Peyer's patch (tissue), 4 donors: ENCODE measurements at regions not wholly inside any gene's neighbourhood (a gene's known extent, or its start where the extent isn't known, plus 50 kb on each side); places are given as distances from the start of the nearest gene placed in this dataset.

Experiments
- DNase-seq, 3 donors: peaks; one replicate each; pipeline ENCODE4 v3.0.0-alpha.2; 2017 to 2019
- H3K27ac ChIP-seq, 4 donors: fragments of 200-600 bp; sonication (generic); one replicate each; pipeline ENCODE4 v1.5.1; 2016 to 2019
- H3K27me3 ChIP-seq, 2 donors: fragments of 200-600 bp; sonication (generic); one replicate each; pipeline ENCODE4 v1.5.1; 2019
- H3K36me3 ChIP-seq, 3 donors: fragments of 200-600 bp; sonication (generic); one replicate each; pipeline ENCODE4 v1.5.1; 2016 to 2019
- H3K4me1 ChIP-seq, 4 donors: fragments of 200-600 bp; sonication (generic); one replicate each; pipeline ENCODE4 v1.5.1; 2016 to 2019
- H3K4me3 ChIP-seq, 4 donors: fragments of 200-600 bp; sonication (generic); 1 replicate in 3 of 4; 2 replicates in 1 of 4; pipeline ENCODE4 v1.5.1; 2016 to 2019; ENCODE audit warnings: mild to moderate bottlenecking in 1 of 4
- H3K9me3 ChIP-seq, 4 donors: fragments of 200-600 bp; sonication (generic); one replicate each; pipeline ENCODE4 v1.5.1; 2016 to 2019; ENCODE audit warnings: mild to moderate bottlenecking in 1 of 4
- CTCF ChIP-seq, 6 experiments: fragments of 450-650 bp in 4 of 6; fragments of 200-600 bp in 2 of 6; sonication (generic) in 1 of 6; IDR thresholded peaks; one replicate each; pipeline ENCODE4 v1.5.1; 2017 to 2019; ENCODE audit warnings: antibody characterized with exemption in 6 of 6, mild to moderate bottlenecking in 3 of 6, moderate library complexity in 1 of 6
- POLR2A ChIP-seq, 2 donors: fragments of 450-650 bp; IDR thresholded peaks; one replicate each; pipeline ENCODE4 v1.5.1; 2017; ENCODE audit warnings: antibody characterized with exemption in 2 of 2, mild to moderate bottlenecking in 2 of 2, moderate library complexity in 2 of 2

GRCh38 chr5:33180900-33181299 lies 259.9 kb upstream of the TARS1 start:
- Histone ChIP-seq H3K9me3 (no peaks in the 10 kb centered on the region), H3K27ac (no peak overlapping the region), H3K27me3 (no peaks in the 10 kb centered on the region), H3K4me3 (no peak overlapping the region), H3K36me3 (no peaks in the 10 kb centered on the region), H3K4me1 (no peaks in the 10 kb centered on the region)
- no peak for TF ChIP-seq POLR2A (IDR thresholded peaks at IDR 0.05)
- no peak for TF ChIP-seq CTCF (IDR thresholded peaks at IDR 0.05)
- DNase-seq = no peak

GRCh38 chr5:33182986-33183385 lies 257.8 kb upstream of the TARS1 start:
- no peaks in the 10 kb centered on the region for H3K36me3 ChIP-seq
- H3K4me1 ChIP-seq = no peaks in the 10 kb centered on the region
- no peaks in the 10 kb centered on the region for H3K27me3 ChIP-seq
- TF ChIP-seq CTCF (IDR thresholded peaks at IDR 0.05) (no peak), POLR2A (IDR thresholded peaks at IDR 0.05) (no peak)
- no peak for DNase-seq
- no peak overlapping the region for H3K4me3 ChIP-seq
- H3K27ac ChIP-seq = no peak overlapping the region
- peaks cover 0 to 3% (median 0%) of the 10 kb centered on the region in 4 donors for H3K9me3 ChIP-seq

- Histone ChIP-seq H3K4me3 (no peak overlapping the region), H3K27ac (no peak overlapping the region), H3K4me1 (no peaks in the 10 kb centered on the region), H3K27me3 (no peaks in the 10 kb centered on the region), H3K36me3 (no peaks in the 10 kb centered on the region), H3K9me3 (peaks cover 0 to 5% (median 0%) of the 10 kb centered on the region in 4 donors)
- DNase-seq = no peak
- TF ChIP-seq CTCF (IDR thresholded peaks at IDR 0.05) (no peak), POLR2A (IDR thresholded peaks at IDR 0.05) (no peak)
These were observed 256.4 kb upstream of the TARS1 start for GRCh38 chr5:33184367-33184766.

GRCh38 chr5:33188089-33188488 lies 252.7 kb upstream of the TARS1 start:
- TF ChIP-seq CTCF (IDR thresholded peaks at IDR 0.05) = no peak
- TF ChIP-seq POLR2A (IDR thresholded peaks at IDR 0.05) = no peak

GRCh38 chr5:33194914-33195313 lies 245.9 kb upstream of the TARS1 start:
- TF ChIP-seq CTCF (IDR thresholded peaks at IDR 0.05) = no peak
- TF ChIP-seq POLR2A (IDR thresholded peaks at IDR 0.05) = no peak
- H3K9me3 ChIP-seq = no peaks in the 10 kb centered on the region
- no peaks in the 10 kb centered on the region for H3K27me3 ChIP-seq
- H3K27ac ChIP-seq = no peak overlapping the region
- H3K4me3 ChIP-seq = no peak overlapping the region
- H3K4me1 ChIP-seq = no peaks in the 10 kb centered on the region
- no peak for DNase-seq
- no peaks in the 10 kb centered on the region for H3K36me3 ChIP-seq

More at GRCh38 chr5:33188089-33188488, 252.7 kb upstream of the TARS1 start:
- Histone ChIP-seq H3K9me3 (peaks cover 0 to 5% (median 0%) of the 10 kb centered on the region in 4 donors), H3K27ac (no peak overlapping the region), H3K27me3 (no peaks in the 10 kb centered on the region), H3K4me3 (no peak overlapping the region), H3K4me1 (no peaks in the 10 kb centered on the region), H3K36me3 (no peaks in the 10 kb centered on the region)
- no peak for DNase-seq
